HG03045 (cell line): ENCODE measurements at regions not wholly inside any gene's neighbourhood (a gene's known extent, or its start where the extent isn't known, plus 50 kb on each side); places are given as distances from the start of the nearest gene placed in this dataset.
"Not testable (repeated sequence)": the region's sequence is repeated elsewhere in the genome, so short reads cannot be mapped to it uniquely, and the experiment has no call there.

Experiments used
- ATAC-seq: cut with Tn5 transposase; IDR thresholded peaks from one replicate; pipeline ENCODE4 v1.9.1; 2021; ENCODE audit warnings: mild to moderate bottlenecking, moderate library complexity; ENCODE audit not compliant: unreplicated experiment

DNA sequence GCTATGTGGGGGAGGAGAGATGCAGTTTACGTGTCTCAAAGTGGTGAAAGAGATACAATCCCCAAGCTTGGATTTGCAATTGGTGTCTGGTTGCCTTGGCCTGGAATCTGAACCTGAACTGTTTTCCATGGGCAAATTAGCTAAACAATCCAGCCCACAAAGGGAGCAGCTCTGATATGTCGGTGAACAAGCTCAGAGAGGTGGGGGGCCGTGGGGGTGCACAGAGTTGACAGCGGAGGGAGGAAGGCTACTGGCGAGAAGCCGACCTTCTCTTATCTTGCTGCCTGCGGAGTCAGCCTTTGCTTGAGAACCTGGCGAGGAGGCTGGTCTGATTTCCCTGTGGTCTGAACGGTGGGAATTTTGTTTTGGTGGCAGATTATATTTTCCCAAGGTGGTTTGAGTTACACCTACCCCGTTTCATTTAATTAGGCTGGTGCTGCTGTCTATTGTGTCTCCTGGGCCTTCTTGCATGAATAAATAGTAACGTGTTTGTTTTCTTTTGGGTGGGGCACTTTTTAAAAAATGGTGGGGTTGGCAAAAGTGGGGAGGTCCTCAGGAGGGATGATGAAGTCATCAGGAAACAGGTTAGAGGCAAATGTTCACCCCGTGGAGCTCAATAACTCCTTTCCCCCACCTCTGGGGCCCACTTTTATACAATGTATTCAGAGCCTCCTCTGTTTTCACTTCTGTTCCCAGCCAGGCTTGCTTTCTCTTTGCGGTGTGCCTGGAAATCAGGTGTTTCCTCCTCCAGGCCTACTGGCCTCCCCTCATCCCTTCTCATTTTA lies 80.9 kb upstream of the IGFBP5 start:
- no peak for ATAC-seq

DNA sequence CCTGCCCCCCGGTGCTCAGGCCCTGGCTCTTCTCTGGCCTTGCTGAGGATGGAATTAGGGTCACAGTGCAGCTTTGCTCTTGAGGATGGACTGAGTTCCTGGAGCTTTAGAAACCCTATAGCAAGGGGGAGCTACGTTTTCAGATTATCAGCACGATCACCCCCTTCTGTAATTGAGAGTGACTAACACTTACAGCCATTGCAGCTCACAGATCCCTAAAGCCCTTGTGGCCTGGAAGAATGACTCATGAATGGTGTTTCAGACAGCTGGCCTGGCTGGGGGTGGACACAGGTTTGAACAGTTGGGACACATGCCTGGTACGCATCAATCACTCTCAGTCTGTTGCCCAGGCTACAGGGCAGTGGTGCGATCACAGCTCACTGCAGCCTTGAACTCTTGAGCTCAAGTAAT lies 79.7 kb upstream of the IGFBP5 start:
- no peak for ATAC-seq

DNA sequence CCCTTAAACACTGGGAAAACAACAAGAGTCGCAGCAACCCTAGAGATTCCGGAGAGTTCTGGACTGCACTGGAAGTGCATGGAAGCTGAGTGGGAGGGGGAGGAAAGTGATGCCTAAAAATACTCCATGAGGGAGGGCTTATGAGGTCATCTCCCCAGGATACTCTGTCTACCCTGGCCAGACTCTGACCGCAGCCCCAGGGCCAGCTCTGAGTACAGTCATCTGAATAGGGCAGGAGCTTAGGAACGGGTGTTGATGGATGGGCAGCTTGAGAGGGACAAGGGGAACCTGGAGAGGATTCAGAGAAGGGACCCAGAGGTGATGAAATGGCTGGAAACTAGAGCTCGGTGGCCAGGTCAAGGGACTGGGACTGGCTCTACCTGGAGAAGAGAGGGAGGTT lies 79.3 kb upstream of the IGFBP5 start:
- ATAC-seq: no peak

DNA sequence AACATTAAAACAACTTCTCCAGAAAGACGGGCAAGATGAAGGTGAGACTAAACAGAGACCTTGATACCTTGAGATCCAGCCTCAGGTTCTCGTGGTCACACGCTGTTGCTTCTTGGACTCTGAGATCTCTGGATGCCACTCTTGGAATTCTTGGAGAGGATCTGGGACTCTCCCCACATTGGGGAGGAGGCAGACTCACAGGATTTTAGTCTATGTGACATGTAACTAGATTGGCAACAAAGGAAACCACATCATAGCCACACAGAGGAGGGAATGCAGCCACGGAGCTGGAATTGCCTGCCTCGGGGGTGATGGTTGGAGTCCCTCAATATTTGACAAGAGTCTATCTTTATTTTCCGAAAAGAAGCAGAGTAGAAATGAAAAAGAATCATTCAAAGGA lies 78.8 kb upstream of the IGFBP5 start:
- ATAC-seq: no peak

DNA sequence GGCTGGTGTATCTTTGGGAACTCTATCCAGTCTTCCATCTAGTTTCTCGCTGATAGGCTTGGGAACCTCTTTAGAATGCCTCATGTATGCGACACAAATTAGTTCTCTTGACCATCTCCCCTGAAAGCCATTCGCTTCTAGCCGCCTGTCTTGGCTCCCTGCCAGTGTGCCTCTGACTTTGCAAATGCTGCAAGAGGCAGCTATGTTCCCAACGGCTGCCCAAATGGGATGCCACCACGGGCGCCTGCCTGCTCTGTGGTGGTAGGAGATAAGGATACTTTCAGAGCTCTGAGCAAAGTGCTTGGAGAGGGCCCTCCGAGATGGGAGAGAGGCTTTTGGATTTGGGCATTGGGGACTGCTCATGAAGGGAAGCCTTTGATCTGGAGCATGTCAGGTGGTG lies 77.7 kb upstream of the IGFBP5 start:
- ATAC-seq: no peak

DNA sequence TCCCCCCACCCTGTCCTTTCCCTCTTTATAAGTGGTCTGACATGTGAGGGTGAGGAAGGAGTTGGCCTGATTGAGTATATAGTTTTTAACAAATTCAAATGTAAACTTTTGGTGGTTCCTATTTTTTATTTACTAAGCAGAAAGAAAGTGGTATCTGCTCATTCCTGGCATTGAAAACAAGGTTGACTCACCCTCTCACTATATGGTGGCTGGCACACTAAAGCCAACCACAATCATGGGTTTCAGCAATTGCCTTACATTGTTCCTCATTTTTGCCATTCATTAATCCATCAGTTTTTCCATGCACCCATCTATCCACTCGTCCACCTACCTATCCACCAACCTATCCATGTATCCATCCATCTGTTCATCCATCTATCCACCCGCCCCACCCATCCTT lies 75.4 kb upstream of the IGFBP5 start:
- ATAC-seq: no peak

DNA sequence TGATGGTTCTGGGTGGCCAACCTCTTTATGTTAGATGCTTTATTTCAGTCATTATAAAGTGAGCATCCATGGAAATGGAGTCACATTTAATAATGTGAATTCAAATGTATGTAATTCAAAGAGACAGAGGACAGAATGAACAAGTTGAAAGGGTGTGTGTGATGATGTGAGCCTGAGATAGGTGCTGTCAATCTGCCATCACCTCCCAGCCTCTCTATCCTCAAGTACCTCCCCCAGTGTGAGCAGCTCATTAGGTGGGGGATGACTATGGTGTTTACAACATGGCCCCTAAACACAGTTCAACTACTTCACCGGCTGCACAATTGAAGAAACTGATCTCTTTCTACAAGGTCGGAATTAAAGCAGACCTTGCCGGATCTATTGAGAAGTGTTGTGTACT lies 74.7 kb upstream of the IGFBP5 start:
- no peak for ATAC-seq

DNA sequence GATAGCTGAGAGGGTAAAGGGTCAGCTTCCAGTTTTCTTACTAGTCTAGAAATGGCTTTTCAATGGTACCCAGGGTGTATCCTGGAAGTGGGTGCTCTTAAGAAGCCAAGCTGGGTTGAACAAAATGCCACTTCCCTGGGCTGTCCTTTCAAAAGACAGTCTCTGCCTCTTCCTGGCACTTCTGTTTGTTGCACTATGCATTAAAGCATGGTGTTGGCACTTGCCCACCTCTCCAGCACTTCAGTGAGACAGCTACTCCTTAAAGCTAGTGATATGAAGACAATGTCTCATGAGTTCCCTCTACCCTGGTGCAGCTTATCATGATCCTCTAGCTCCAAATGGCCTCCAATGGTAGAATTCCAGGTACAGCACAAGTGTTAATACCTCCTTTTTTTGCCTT lies 74.3 kb upstream of the IGFBP5 start:
- ATAC-seq: no peak

DNA sequence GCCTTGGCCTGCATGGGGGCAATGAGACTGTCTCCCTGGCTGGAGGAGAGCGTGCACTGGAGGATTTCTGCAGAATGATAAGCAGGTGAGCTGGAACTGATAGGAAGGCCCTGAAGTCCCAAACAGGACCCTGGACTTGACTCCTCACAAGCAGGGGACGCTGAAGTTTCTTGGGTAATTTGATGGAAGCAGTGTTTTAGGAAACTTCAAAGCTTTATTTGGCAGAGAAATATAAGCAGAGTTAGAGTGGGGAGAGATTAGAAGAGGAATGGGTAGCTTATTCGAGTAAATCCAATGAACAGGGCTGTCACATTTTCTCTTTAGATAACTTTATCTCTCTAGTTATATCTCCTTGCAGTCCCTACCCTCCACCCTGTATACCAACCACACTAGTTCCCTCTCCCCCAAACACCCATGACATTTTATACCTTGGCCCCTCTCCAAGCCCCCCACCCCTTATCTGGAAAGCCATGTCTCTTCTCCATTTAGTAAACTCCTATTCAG lies 73.6 kb upstream of the IGFBP5 start:
- ATAC-seq: no peak

DNA sequence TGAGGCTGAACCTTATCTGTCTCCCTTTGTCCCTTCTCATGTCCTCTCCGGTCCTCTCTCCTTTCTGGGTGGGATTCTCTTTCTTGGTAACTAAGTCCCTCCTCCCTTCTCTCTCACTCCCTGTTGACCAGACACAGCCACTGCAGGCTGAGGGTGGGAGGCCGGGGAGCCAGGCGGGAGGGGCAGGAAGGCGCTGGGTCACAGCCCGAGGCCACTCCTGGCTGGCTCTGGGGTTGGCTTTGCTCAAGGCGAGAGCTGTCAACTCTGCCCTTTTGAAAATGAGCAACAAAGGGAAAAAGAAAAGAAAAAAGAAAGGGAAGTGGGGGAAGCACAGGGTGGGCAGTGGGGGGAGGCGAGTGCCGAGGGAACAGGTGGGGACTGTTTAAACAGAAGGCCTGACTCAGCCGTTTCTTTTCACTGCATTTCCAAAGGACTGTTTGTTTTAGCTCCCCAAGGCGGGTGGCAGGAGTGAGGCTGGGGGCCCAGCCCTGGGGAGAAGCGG lies 70.5 kb upstream of the IGFBP5 start:
- no peak for ATAC-seq

DNA sequence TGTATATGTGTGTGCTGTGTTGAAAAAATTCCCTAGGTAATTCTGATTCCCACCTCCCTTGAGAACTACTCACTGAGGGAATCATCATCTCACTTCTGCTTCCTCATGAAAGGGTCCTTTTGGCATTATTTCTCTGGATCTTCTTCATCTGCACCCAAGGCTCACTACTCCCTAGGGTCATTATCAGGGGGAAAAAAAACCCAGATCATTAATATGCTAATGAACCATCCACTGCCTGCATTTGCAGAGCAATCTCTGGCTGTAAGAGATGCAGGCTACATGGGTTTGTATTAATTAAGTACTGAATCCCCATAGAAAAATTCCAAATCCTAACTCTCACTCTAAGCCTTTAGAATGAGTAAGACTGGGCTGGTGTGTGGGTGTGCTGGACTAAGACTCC lies 68.0 kb upstream of the IGFBP5 start:
- ATAC-seq: no peak

DNA sequence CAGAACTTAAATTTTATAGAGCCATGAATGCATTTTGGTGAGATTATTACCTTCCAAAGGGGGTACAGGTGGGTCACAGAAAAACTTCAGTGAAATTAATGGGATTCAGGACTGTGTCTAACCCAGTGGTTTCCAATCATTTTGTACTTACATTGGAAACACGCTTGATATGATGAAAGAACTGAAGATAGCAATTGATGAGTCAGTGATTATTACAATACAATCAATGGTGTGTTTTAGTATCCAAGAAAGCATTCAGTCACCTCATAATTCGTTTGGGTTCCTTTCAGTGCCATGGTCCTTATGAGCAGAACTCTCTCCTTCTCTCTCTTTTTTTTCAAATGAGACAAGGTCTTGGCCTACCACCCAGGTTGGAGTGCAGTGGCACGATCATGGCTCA lies 66.5 kb upstream of the IGFBP5 start:
- ATAC-seq: no peak

DNA sequence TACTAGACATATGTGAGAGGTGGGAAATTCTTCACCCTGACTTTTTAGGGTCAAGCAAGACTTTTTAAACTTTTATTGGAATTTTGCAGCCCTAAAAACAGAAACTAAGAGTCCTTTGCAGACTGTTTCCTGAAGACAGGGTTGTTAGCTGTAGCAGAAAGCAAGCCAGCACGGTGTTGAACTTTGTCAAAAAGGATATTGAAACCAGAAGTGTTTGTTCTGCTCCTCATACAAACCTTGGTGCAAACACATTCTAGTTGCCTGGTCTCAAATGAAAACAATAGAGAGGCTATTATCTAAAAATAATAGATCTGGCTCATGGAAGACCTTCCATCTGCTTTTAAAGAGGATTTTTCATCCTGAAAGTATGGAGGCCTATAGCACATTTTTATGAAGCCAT lies 65.8 kb upstream of the IGFBP5 start:
- ATAC-seq: no peak

DNA sequence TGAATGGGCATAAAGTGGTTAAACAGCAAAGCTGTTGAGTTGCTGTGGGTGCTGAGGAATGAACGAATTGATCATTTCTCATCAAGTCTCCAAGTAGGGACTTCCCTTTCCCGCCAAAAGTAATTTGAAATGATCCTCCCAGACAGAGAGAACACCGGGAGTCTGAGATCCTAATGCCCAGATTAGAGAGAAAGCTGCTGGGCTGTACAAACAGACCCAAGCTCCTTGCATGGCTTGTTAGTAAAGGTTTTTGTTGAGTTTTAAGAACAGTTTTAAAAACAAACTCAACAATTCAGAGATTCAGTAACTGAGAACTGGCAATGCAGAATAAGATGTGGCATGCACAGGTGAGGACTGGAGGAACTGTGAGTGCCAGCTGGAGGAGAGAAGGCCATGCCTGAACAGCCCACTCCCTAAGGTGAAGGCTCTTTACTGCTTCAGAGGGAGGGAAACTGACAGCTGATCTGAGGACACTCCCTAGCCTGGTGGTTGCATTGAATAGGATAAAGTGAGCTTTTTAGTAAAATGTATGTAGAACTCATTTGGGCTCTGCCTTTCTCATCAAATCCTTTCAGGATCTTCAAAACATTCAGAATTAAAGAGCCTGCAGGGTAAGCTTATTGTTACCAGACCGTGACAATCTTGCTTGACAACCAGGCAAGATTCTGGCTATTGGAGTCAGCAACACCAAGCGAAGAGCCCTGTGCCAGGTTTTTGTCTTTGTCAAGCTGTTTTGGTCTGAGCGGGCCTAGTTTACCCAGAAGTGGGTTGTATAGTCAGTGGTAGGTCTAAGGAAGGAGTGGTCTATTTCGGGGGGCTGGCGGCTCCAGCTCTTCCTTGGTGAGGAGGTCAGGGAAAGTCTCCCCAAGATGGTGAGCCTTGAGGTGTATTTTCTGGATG lies 63.2 kb upstream of the IGFBP5 start:
- no peak for ATAC-seq

DNA sequence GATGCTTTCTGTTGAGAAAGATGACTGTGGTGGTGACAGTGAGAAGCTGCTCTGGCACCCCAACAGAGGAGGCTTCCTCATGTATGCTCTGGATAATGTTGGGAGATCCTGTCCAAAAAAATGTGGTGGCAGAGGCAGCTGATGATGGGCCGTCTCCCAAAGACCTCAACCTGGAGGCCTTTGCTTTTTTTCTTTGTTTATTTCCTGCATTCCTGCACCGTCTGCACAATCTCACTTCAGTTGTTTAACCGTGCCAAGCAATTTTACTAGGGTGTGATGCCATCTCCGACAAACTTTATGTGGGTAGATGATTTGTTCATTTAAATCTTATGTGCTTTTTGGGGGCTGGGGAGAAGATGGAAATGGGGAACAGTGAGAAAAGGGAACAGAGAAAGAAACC lies 62.2 kb upstream of the IGFBP5 start:
- no peak for ATAC-seq

DNA sequence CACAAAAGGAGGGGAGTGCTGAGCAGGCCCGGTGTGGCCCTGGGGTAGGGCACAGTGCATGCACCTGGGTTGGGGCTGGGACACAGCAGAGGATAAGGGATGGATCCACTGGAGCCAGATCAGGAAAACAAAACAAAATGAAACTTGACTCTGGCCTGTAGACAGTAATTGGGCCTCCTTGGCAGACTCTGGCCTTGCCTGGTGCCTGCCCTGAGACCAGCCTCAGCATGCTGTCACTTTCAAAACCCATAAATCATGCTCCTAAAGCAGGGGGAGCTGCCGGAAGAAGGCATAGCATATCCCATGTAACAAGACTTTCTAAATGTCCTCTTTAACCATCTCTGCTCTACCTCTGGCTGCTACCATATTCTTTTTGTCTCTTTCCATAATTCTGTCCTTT lies 61.1 kb upstream of the IGFBP5 start:
- no peak for ATAC-seq

DNA sequence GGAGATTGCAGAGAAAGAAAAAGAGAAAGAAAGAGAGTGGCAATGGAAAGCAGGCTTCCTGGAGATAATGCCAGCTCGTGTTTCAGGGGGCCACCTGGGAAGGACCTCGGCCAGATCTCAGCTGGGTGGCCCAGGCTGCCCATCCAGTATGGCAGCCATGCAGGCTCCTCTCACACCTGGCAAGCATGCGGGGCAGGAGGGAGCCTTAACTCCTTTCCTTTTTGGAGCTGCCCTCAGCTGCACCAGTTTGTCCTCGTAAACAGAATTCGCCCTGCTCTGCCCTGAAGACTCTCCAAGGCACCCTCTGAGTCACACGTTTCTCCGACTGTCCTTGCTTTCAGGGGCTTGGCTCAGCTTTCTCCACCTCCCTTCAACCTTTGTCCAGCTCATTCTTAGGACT lies 59.5 kb upstream of the IGFBP5 start:
- ATAC-seq: no peak

DNA sequence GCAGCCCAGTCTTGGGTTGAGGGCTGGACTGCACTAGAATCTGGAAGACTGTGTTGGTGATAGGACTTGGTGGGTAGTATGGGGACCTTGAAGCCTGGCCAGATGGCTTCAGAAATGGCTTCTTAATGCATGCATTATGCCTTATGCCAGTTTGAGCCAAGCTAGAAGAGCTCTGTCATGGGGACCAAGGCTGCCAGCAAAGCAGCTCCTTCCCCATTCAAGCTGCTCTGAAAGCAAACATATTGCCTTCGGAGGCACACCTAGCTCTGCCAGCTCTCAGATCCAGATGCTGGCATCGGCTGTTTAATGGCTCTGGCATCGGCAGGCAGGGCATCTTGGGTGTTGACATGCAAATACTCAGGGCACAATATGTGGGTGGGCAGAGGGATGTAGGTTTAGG lies 59.0 kb upstream of the IGFBP5 start:
- no peak for ATAC-seq

DNA sequence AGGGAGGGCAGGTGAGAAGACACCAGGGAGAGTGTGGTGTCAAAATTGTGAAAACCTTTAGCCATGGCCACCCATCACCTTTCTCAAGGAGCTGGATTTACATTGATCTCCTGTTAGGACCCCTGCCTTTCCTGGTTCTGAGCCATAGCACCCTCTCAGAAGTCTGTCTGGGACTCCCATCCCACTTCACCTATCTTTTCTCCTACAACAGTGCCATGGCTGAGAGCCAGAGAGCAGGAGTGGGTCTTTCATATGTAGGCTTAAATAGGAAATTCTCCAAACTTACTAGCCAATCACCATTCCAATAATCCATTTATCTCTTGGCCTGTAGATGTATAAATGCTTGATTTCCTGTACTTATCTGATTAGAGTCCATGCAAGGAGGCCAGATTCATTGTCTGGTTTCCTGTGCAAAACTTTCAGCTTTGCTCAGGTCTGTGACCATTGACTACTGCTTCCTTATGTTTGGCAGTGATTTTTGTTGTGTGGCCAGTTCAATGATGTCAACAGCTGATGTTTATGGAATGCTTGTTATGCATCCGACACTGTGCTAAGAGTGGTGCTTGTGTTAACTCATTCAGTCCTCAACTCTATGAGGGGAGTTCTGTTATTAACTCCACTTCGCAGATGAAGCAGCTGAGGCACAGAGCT lies 57.6 kb upstream of the IGFBP5 start:
- no peak for ATAC-seq

DNA sequence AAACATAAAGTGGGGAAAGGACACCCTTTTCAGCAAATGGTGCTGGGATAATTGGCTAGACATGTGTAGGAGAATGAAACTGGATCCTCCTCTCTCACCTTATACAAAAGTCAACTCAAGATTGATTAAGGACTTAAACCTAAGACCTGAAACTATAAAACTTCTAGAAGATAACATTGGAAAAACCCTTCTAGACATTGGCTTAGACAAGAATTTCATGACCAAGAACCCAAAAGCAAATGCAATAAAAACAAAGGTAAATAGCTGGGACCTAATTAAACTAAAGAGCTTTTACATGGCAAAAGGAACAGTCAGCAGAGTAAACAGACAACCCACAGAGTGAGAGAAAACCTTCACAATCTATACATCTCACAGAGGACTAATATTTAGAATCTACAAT lies 55.4 kb upstream of the IGFBP5 start:
- ATAC-seq: not testable (repeated sequence)

DNA sequence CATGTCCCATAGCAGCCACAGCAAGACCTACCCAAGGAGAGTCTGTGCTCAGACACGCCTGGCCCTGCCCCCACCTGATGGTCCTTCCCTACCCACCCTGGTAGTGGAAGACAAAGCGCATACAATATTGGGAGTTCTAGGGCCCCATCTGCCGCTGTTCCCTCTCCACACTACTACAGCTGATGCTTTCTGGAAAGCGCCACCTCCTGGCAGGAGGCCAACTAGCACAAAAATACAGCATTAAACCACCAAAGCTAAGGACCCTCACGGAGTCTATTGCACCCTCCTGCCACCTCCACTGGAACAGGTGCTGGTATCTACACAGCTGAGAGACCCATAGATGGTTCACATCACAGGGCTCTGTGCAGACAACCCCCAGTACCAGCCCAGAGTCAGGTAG lies 50.9 kb upstream of the IGFBP5 start:
- ATAC-seq: not testable (repeated sequence)
